Mucosa of descending colon (tissue), 3 donors: ENCODE measurements at regions not wholly inside any gene's neighbourhood (a gene's known extent, or its start where the extent isn't known, plus 50 kb on each side); places are given as distances from the start of the nearest gene placed in this dataset.

Experiments used
- ATAC-seq: fragments of 200-7000 bp; cut with Tn5 transposase; one replicate; pipeline ENCODE4 v1.9.1; 2020; ENCODE audit warnings: mild to moderate bottlenecking, moderate library complexity
- DNase-seq, 3 donors: peaks; one replicate each; pipeline ENCODE4 v3.0.0-alpha.2; 2020
- H3K36me3 ChIP-seq: fragments of 200-600 bp; one replicate; pipeline ENCODE4 v1.8.0; 2021; ENCODE audit warnings: low read depth, mild to moderate bottlenecking
- H3K4me1 ChIP-seq: fragments of 200-600 bp; one replicate; pipeline ENCODE4 v1.8.0; 2021; ENCODE audit warnings: low read depth, mild to moderate bottlenecking
- H3K4me3 ChIP-seq: fragments of 200-600 bp; one replicate; pipeline ENCODE4 v1.8.0; 2021; ENCODE audit warnings: mild to moderate bottlenecking
- H3K9me3 ChIP-seq: fragments of 200-600 bp; one replicate; pipeline ENCODE4 v1.8.0; 2021; ENCODE audit warnings: mild to moderate bottlenecking
- intact Hi-C, 2 donors: fragments of 100-400 bp; cut with DNase I in 1 of 2; cut with micrococcal nuclease in 1 of 2; formaldehyde crosslinking; loops; one replicate each; pipeline versions ENCODE4 v1.11.0 to v1.11.1; 2022; cut with DNase I, micrococcal nuclease
- TF ChIP-seq, protein P1 (sequence below): fragments of 200-600 bp; IDR thresholded peaks from one replicate; pipeline ENCODE4 v1.8.0; 2022; ENCODE audit warnings: antibody characterized with exemption, mild to moderate bottlenecking
- donor health status: DM: no; HTN: no; CAD: no; lungs with moderate emphysema.
- donor health status: DM: no; HTN: no; CAD: no.
- donor health status: DM: no; HTN: yes; CAD: no.

DNA sequence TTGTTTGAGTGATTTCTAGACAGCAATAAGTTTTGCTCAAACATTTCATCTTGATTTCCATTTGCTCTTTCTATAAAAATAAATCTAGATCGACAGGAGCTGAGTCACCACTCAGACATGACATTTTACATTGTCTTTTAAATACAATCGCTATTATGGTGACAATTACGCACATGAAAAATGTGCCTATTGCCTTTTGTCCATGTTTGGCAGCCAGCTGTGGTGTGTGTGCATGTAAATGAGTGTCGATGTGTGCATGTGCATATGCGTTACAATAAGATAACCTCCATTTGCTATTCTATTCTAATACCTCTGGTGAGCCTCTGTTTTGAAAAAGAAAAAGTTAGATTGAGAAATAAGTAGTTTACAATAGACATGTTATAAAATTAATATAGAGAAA is 89.7 kb upstream of the GRM7 start:
- intact Hi-C loops: no loop called here
- Histone ChIP-seq H3K4me3 (no peak overlapping the region), H3K9me3 (no peaks in the 10 kb centered on the region), H3K36me3 (no peaks in the 10 kb centered on the region), H3K4me1 (peaks cover 6% of the 10 kb centered on the region)
- DNase-seq (no peak), ATAC-seq (no peak)
- TF ChIP-seq, protein P1, sequence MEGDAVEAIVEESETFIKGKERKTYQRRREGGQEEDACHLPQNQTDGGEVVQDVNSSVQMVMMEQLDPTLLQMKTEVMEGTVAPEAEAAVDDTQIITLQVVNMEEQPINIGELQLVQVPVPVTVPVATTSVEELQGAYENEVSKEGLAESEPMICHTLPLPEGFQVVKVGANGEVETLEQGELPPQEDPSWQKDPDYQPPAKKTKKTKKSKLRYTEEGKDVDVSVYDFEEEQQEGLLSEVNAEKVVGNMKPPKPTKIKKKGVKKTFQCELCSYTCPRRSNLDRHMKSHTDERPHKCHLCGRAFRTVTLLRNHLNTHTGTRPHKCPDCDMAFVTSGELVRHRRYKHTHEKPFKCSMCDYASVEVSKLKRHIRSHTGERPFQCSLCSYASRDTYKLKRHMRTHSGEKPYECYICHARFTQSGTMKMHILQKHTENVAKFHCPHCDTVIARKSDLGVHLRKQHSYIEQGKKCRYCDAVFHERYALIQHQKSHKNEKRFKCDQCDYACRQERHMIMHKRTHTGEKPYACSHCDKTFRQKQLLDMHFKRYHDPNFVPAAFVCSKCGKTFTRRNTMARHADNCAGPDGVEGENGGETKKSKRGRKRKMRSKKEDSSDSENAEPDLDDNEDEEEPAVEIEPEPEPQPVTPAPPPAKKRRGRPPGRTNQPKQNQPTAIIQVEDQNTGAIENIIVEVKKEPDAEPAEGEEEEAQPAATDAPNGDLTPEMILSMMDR: no peak

GRCh38 chr3:6779140-6779539 is 81.8 kb upstream of the GRM7 start:
- Histone ChIP-seq H3K4me1 (no peaks in the 10 kb centered on the region), H3K4me3 (no peak overlapping the region), H3K9me3 (no peaks in the 10 kb centered on the region), H3K36me3 (no peaks in the 10 kb centered on the region)
- ATAC-seq (no peak), DNase-seq (no peak)
- intact Hi-C loops: no loop called here
- TF ChIP-seq, protein P1: no peak

- Histone ChIP-seq H3K4me3 (no peak overlapping the region), H3K9me3 (no peaks in the 10 kb centered on the region), H3K36me3 (no peaks in the 10 kb centered on the region), H3K4me1 (no peaks in the 10 kb centered on the region)
- ATAC-seq (no peak), DNase-seq (no peak)
- TF ChIP-seq, protein P1: no peak
- intact Hi-C loops: no loop called here
Measured at GRCh38 chr3:6781092-6781491, 79.8 kb upstream of the GRM7 start.

GRCh38 chr3:6785726-6786125 is 75.2 kb upstream of the GRM7 start:
- no peak for DNase-seq
- Histone ChIP-seq H3K4me1 (no peaks in the 10 kb centered on the region), H3K9me3 (no peaks in the 10 kb centered on the region), H3K4me3 (no peak overlapping the region), H3K36me3 (no peaks in the 10 kb centered on the region)
- TF ChIP-seq, protein P1: no peak
- intact Hi-C loops: no loop called here
- ATAC-seq: no peak

- TF ChIP-seq, protein P1: no peak
- no peaks in the 10 kb centered on the region for H3K4me1 ChIP-seq
- H3K36me3 ChIP-seq: no peaks in the 10 kb centered on the region
- no peak overlapping the region for H3K4me3 ChIP-seq
- ATAC-seq: no peak
- intact Hi-C loops: no loop called here
- H3K9me3 ChIP-seq: no peaks in the 10 kb centered on the region
- DNase-seq: no peak
Measured at GRCh38 chr3:6791161-6791560, 69.8 kb upstream of the GRM7 start.

DNA sequence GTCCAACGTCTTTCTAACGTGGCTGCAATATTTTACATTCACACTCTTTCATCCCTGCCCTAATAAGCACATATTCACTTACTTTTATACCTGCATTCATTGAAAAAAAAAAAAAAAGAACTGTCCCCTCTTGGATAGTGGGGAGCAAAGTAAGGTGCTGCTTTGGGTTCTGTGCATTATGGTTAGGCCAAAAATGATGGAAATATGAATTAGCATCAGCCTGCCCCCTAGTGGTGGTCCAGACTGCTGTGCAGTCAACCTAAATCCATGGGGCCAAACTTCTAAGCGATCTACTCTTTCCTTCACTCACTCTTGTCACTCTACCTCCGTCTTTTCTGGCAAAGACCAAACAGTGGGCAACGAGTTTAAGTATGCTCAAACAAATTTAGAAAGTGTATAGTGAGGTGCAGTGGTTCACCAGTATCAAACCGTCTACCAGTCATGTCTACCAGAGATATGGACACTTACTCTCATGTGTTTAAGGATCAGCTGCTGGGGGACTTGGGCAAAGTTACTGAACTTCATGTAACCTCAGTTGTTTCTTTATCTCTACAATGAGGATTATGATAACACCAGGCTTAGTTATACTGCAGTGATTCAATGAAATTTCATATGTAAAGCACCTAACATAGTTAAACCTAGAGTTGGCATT is 61.5 kb upstream of the GRM7 start:
- TF ChIP-seq, protein P1: peak; percentile 55
- Histone ChIP-seq H3K9me3 (no peaks in the 10 kb centered on the region), H3K4me1 (no peaks in the 10 kb centered on the region), H3K36me3 (no peaks in the 10 kb centered on the region), H3K4me3 (no peak overlapping the region)
- intact Hi-C loops: no loop called here
- ATAC-seq (peak; percentile 83), DNase-seq (peak in 2 of 3 donors; percentile 35 to 72)
